GM19372 (cell line): ENCODE measurements at regions not wholly inside any gene's neighbourhood (a gene's known extent, or its start where the extent isn't known, plus 50 kb on each side); places are given as distances from the start of the nearest gene placed in this dataset.
A peak's percentile ranks its signal among the peaks of the same experiment; 100 is the strongest.

Experiments
- ATAC-seq: cut with Tn5 transposase; IDR thresholded peaks from one replicate; pipeline ENCODE4 v1.9.1; 2021; ENCODE audit warnings: mild to moderate bottlenecking, low read depth, moderate library complexity; ENCODE audit not compliant: unreplicated experiment

DNA sequence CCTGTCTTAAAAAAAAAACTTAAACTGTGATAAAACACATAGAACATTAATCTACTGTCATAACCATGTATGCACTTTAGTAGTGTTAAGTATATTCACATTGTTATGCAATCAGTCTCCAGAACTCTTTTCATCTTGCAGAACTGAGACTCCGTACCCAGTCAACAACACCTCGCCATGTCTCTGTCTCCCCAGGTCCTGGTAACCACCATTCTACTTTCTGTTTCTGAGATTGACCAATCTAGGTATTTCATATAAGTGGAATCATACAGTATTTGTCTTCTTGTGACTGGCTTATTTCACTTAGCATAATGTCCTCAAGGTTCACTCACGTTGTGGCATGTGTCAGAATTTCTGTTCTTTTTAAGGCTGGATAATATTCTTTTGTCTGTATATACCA is 290.8 kb upstream of the CXCR4 start:
- no peak for ATAC-seq

DNA sequence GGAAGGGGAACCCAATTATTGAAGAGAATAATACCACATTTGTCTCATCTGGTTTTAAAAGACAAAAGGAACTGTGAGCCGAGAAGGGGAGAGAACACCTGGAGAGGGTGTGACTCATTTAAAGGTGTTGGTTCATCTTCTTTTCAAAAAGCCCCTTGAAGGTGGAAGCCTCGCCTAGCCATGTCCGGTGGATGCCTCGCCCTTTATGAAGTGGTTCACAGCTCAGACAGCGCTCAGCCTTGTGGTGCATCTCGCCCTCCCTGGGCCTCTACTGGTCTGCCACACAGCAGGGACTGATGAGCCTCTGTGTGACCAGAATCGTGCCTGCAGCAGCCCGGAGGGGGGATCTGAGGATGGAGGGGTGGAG is 290.0 kb upstream of the CXCR4 start:
- no peak for ATAC-seq

DNA sequence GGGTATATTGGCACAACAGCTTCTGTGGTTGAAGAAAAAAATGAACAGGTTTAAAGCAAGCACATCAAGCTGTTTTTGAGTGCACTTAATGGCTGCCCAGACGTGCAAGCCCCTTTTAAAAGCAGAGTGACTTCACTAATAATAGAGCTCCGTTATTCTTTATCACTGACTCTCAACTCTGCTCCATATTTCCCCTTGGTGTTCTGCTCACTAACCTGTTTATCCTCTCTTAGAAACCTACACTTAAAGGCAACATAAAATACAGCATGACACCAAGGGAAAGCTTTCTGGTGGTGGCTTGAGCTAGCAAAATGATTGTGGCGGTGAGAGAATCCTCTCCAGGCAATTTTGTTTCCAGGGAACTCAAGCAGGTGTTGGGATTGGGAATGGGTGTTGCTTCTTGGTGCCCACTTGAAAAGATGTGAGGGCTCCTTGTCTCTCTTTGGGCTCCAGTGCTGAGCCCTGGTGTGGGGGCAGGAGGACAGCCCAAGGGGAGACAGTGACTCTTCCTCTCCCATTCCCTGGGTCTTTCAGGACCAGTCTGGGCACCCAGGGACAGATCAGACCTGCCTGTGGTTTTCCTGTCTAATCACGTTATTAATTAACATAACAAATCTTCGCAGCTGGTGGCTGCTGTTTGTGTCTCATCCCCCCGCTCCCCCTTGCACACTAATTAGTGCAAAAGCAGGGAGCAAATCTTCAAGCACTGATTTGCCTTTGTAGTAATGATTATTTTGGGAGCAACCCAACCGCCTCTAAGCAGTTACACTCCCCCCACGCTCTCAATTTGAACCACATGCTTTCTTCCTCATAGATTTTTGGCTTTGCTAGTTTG is 289.4 kb upstream of the CXCR4 start:
- no peak for ATAC-seq

DNA sequence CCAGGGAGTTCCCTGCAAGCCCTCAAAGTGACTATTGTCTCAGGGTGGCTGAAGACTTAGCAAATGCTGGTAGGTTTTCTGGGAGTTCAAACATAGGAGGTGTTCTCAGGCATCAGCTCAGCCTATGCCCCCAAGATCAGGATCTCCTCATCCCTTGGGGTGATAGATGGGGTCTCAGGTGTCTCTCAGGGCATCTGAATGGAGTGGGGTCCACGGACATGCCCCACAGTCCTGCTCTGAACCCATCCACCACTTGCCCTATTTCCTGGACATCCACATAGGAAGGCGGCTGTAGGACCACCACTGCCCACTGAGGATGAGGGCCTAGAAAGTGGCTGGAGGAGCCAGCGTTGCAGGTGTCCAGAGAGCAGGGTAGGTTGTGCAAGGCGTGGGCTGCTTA is 287.0 kb upstream of the CXCR4 start:
- ATAC-seq: no peak

DNA sequence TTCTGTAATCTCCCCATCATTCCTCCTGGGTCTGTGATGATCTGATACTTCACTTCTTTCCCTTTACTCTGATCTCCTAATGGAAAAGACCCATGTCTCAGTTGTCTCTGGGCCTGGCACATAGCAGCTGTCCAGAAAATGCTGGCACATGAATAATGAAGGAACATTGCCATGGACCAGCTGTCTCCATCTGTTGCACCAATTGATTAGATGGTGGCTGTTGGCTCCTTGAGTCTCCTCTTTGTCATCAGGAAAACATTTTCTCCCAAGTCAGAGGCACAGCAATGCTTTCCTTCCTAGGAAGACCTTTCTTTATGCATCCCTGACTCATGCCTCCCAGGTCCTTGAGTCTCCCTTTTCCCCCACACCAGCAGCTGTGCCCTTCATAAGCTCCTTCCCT is 286.2 kb upstream of the CXCR4 start:
- no peak for ATAC-seq

DNA sequence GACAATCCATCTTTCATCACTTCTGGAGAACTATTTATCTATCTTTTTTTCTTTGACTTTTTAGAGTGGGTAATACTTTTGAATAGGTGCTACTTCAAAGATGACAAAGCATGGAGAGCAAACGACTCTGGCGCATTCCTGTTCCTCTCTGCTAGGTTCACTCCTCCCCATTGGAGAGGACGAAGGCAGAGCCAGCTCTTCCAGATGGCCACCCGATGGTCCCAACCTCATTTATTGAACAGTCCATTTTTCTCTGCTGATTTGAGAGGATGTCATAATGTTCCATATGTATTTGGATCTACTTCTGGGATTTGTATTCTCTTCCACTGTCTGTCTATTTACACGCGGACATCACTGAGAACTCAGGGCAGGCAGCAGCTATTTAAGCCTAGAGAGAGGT is 284.3 kb upstream of the CXCR4 start:
- no peak for ATAC-seq

DNA sequence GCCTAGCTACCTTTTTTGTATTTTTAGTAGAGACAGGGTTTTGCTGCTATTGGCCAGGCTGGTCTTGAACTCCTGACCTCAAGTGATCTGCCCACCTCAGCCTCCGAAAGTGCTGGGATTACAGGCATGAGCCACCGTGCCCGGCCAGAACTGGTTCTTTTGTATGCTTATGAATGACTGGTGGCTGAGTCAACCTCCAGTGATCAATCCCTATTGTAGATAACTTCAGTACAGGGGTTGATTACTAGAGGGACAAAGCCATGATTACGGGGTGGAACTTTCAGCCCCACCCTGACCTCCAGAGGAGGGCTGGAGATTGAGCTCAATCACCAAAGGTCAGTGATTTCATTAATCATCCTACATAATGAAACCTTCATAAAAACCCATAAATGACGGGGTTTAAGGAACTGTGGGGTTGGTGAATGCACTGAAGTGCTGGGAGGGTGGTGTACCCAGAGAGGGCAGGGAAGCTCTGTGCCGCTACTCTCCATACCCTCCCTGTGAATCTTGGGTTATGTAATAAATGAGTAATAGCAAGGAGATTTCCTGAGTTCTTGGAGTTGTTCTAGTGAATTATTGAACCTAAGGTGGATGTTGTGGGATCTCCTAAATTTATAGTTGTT is 281.8 kb upstream of the CXCR4 start:
- no peak for ATAC-seq

DNA sequence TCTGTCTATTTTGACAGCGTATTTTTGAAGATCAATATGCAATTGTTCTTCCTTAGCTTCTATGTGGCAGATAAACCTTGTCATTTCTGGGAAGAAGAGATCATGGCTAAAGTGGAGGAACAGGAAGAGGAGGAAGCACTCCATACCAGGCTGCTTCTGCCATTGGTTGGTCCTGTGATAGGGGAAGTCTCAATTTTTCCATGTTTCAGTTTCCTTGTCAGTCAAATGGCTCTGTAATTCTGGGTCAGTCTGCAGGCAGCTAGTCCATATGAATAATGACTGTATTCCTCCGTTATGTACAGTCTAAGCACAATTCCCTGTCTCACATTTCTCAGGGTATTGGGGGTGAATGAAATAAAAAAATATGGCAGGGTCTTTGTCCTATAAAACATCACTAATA is 277.6 kb upstream of the CXCR4 start:
- no peak for ATAC-seq

DNA sequence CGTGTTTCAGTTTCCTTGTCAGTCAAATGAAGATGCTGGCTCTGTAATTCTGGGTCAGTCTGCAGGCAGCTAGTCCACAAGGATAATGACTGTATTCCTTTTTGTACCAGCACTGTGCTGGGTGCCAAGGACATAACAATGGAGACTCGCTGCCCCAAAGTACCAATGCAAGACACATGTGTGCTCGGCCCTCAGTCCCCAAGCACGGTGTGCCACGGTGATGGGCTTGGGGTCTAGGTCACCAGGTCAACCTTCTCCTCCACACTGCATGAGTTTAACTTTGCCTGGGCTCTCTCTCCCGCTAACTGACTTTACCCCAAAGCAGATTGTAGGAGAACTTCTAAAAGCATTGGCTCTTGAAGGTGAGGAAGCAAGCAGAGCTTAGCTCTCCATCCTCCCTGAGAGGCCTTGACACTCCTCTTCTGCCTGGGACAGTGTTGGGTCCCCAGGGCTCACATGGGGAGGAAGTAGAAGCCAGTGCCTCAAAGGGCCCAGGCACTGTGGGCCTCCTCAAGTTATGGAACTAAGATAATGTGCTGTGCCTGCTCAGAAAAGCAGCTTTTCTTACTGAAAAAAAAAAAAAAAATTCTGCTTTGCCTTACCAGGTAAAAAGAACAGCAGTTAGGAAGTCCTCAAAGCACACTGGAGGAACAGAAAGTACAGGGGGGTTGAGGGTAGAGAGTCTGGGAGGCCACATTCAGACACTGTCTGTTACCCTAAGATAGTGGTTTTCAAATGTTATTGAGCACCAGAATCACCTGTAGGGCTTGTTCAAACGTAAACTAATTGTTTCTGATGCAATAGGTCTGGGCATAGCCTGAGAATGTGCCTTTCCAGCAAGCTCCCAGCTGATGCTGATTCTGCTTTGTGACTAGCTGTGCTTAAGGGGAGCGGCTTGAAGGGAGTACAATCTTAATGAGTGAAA is 276.4 kb upstream of the CXCR4 start:
- peak; percentile 74 for ATAC-seq

DNA sequence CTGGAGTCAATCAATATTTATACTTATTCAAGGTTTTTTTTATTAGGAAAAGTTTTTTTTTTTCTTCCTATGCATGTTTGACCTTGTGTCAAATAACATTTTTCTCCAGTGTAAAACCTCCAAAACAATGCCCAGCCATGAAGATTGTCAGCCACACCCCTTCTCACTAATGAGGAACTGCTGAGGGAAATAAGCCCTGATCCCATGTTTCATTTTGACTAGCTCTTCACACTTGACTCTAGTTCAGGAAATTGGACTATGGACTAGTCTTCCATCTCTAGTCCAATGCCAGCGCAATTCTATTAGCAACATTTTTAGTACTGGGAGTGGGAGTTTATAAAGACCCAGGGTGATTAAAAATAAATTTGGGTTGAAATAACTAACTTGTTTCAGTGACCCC is 275.6 kb upstream of the CXCR4 start:
- no peak for ATAC-seq

DNA sequence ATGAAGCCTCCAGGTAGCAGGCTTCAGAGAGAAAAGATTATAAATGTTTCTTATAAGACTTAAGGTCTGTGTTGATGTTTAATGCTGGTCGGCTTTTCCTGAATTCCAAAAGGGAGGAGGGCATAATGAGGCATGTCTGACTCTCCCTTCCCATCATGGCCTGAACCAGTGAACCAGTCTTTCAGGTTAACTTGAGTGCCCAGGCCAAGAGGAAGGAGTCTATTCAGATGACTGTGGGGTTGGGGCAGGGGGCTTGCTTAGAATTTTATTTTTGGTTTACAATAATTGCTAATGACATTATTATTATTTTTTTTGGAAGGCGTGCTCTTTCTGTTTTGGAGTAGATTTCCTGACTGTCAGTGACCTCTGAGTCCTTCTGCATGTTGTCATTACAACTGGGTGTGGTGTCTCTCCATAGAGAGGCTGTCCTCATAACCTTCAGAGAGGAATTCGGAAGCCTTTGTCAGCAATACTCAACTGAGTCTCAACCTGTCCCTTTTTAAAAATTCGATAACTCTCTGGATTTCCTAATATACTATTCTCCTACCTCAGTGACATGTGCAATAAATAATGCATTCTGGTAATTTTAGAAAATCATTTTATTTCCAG is 275.1 kb upstream of the CXCR4 start:
- no peak for ATAC-seq

DNA sequence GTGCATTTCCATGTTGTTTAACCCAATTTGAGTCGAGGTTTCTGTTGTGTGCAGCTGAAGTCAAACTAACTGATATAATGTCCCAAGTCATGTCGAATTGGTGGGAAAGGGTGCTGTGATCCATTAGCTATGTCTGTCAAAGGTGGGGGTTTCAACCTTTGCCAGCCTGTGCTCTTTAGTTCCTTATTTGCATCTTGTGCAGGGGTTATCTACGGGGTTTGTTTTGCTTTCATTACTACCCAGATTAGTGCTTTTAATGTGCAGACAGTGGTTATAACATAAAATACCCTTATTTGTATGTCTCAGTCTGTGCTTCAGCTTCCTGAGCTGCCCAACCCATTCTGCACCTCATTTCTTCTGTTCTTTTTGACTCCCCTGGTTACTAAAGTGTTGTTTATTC is 271.9 kb upstream of the CXCR4 start:
- peak; percentile 43 for ATAC-seq

DNA sequence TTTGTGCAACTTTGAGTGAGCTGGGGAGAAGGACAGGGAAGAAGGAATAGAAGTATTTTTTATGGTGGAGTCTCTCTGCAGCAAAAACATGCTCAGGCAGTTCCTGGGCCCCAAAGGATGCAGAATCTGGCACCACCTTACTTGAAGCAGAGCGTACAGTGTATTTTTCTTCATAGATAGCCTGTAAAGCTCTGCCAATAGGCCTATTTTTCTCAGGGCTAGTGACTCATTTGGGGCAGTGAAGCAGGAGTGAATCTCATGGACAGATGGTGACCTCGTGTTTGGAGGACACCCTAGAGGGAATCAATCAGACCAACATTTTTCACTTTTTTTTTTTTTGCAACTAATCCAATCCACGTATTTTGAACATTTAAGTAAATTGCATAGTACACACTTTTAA is 268.1 kb upstream of the CXCR4 start:
- ATAC-seq: no peak

DNA sequence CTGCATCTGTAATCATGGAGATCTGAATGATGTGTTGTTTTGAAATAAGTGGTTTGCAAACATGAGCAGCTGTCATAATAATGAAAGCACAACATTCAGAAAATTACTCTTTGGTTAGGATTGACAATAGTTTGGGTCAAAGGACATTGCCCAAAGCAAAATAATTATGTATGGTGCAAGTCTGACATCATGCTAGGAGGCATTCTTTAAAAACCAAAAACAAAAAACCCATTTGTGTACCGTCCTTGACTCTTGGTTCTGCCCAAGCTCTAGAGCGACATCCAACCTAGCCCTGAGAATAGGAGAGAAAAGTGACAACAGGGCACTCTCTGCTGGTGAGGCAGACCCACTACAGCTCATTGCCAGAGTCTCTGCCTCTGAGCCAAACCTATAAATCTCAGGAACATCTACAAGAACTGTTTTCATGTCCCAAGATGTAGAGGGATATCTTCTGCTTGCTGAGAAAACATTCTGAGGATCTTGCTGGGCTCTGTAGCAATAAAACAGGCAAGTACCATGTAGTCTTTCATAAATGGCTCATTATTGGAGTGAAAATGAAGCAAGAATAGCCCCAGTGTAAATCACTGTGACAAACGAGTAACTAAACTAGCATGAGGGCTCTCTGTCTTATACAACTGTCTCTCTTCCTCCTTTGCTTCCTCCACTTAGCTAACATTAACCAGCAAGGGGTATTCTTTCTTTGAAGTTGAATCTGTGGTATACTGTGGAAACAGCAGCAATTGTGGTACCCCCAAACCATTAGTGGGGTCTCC is 266.8 kb upstream of the CXCR4 start:
- peak; percentile 49 for ATAC-seq

DNA sequence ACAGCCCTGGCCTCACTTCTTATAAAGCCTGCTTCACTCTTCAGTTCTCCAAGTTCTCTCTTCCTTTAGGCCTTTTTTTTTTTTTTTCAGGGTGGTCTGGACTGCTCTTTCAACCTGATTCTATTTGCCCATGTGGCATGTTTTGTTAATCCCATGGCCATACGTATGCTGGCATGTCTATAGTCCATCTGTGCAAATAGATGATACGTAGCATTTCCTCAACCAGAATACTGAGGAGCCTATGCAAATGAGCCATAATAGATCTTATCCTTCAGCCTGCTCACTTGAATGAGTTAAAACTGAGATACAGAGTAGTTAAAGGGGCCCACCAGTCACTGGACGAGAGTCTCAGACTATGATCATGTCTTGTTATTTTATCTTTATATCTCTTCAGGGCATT is 265.2 kb upstream of the CXCR4 start:
- ATAC-seq: no peak

DNA sequence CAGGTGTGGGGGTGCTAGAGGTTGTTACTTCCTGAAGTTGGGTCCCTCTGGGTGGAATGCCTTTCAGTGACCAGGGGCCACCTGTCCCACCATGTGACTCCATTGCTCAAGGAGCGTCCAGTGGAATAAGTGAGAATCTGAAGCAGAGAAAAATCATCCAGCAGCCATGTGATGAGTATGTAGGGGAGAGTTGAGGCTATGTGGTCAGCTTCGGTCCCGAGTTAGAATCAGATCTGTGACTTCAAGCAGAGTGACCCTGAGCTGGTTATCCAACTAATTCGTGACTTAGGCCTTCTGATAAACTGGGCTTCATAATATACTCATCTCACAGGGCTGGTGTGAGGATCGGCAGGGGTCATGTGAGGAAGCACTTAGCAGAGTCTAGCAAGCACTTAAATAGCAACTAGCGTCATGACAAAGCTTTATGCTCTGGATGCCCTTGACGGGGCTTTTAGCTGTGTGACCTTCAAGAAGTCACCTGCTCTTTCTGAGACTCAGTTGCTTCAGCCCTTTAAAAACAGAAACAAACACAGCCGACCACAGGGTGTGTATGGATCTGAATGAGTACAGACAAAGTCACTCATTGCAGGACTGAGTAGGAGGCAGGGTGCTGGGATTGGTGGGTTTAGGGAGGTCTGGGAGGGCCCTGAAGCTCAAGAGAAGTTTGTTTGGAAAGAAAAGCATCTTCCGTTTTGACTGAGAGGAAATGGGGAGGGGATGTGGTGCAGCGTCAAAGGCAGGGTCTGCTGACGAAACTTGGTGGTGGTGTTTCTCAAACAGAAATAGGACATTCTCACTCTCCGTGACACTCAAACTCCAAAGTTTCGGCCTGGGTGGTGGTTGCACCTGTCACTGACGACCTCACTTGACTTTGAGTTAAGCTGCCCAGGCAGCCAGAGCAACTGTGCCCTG is 264.0 kb upstream of the CXCR4 start:
- peak; percentile 63 for ATAC-seq

DNA sequence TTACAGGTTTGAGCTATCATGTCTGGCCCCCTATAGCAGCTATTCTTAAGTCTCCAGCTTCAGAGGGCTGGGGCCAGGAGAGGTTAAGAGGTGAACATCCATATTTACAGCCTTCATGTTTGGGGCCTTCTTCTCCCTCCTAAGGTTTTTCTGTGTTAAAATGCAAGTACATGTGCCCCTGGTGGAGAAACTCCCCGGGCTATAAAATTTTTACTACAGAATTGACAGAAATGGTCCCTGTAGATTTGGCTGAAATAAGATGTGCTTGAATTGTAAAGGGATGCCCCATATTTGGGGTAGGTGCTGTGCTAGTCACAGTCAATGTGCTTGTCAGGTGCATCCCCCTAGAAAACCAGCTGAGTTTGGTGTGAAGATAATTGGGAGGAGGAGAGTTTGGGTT is 263.3 kb upstream of the CXCR4 start:
- no peak for ATAC-seq

DNA sequence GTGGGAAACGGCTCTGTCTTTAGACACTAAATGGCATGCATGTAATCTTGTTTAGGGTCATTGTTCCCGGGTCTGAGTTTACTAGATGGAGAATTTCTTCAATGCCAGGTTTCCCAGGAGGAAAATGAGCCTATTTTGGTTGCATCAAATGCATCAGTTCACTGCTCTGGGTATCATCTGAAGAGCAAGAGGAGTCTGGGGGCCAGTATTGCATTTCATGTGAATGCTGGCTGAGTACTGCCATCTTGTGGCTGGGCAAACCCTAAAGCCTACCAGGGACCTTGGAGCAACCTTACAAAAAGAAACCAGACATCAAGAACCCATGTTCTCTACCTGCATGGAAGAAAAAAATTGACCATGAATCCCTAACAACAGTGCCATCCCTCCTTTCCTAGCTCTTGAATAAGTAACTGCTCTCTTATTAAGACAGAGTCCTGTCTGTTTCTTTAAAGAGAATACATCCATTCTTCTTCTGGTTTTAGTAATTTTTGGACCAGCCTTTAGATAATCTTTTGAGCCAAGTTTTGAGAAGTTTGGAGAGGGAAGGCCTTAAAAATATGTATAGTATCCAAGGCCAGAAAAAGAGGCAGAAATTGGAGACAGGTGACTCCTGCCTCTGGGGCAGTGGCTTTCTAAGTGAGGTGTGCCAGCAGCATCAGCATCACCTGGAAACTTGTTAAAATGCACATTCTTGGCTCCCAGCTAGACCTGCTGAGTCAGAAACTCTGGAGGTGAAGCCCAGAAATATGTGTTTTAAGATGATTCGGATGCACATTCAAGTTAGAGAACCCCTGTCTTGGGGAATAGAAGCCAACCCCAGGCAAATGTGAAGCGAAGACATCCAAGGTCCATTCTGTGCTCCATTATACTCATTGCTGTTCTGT is 261.0 kb upstream of the CXCR4 start:
- ATAC-seq: peak; percentile 21
